CD14-positive monocyte (primary cell): ENCODE measurements at regions not wholly inside any gene's neighbourhood (a gene's known extent, or its start where the extent isn't known, plus 50 kb on each side); places are given as distances from the start of the nearest gene placed in this dataset.

Source experiments
- DNase-seq, 3 donors: peaks; one replicate each; pipeline ENCODE4 v3.0.0-alpha.2; 2011 to 2022
- H2AFZ ChIP-seq: 2 replicates; pipeline ENCODE4 v1.6.0; 2012; ENCODE audit warnings: mild to moderate bottlenecking, low read depth, low read length, inconsistent platforms; ENCODE audit not compliant: insufficient read depth, poor library complexity, severe bottlenecking
- H3K27ac ChIP-seq, 2 donors: 1 replicate in 1 of 2; 2 replicates in 1 of 2; pipeline ENCODE4 v1.5.1; 2012 to 2013; ENCODE audit warnings: low read length in 2 of 2, control low read depth in 1 of 2, inconsistent platforms in 1 of 2, low read depth in 1 of 2, mild to moderate bottlenecking in 1 of 2
- H3K27me3 ChIP-seq, 2 donors: one replicate each; pipeline versions ENCODE4 v1.6.0 to v1.6.1; 2011 to 2013; ENCODE audit warnings: low read length in 2 of 2; ENCODE audit not compliant: control insufficient read depth in 2 of 2, insufficient read depth in 2 of 2
- H3K36me3 ChIP-seq, 2 donors: replicated peaks in 1 of 2; 1 replicate in 1 of 2; 2 replicates in 1 of 2; pipeline versions ENCODE4 v1.5.1 to v1.6.1; 2012 to 2013; ENCODE audit warnings: low read length in 2 of 2, control low read depth in 1 of 2, inconsistent platforms in 1 of 2, mild to moderate bottlenecking in 1 of 2; ENCODE audit not compliant: insufficient read depth in 2 of 2, control insufficient read depth in 1 of 2
- H3K4me1 ChIP-seq, 2 donors: 1 replicate in 1 of 2; 2 replicates in 1 of 2; pipeline versions ENCODE4 v1.5.1 to v1.6.1; 2012 to 2013; ENCODE audit warnings: low read length in 2 of 2, control low read depth in 1 of 2, inconsistent platforms in 1 of 2, mild to moderate bottlenecking in 1 of 2, moderate library complexity in 1 of 2; ENCODE audit not compliant: insufficient read depth in 2 of 2, control insufficient read depth in 1 of 2
- H3K4me2 ChIP-seq: replicated peaks from 2 replicates; pipeline ENCODE3; 2012; ENCODE audit warnings: low read length, moderate library complexity, mild to moderate bottlenecking; ENCODE audit not compliant: poor library complexity, severe bottlenecking; ENCODE audit errors: extremely low read depth
- H3K4me3 ChIP-seq, 3 experiments: fragments of 200-600 bp in 1 of 3; sonication (generic) in 1 of 3; replicated peaks in 1 of 3; 1 replicate in 2 of 3; 2 replicates in 1 of 3; pipeline ENCODE4 v1.5.1; 2011 to 2013; ENCODE audit warnings: low read length in 3 of 3, mild to moderate bottlenecking in 3 of 3, control low read depth in 2 of 3, low read depth in 2 of 3, inconsistent platforms in 1 of 3, moderate library complexity in 1 of 3
- H3K79me2 ChIP-seq: 2 replicates; pipeline ENCODE4 v1.6.0; 2012; ENCODE audit warnings: mild to moderate bottlenecking, control low read depth, inconsistent platforms, low read length, moderate library complexity; ENCODE audit not compliant: insufficient read depth
- H3K9ac ChIP-seq: 2 replicates; pipeline ENCODE4 v1.6.0; 2017; ENCODE audit warnings: low read length, mild to moderate bottlenecking; ENCODE audit not compliant: insufficient read depth, poor library complexity, severe bottlenecking
- H3K9me3 ChIP-seq, 2 donors: replicated peaks in 1 of 2; 1 replicate in 1 of 2; 2 replicates in 1 of 2; pipeline versions ENCODE4 v1.5.1 to v1.6.1; 2012 to 2013; ENCODE audit warnings: low read length in 2 of 2, control low read depth in 1 of 2; ENCODE audit not compliant: control insufficient read depth in 1 of 2, insufficient read depth in 1 of 2
- H4K20me1 ChIP-seq: 2 replicates; pipeline ENCODE4 v1.6.0; 2012; ENCODE audit warnings: mild to moderate bottlenecking, low read length, control low read depth, moderate library complexity; ENCODE audit not compliant: insufficient read depth
- H3K27ac Mint-ChIP-seq, 7 donors: one replicate each; pipeline ENCODE4 v1.8.0; 2020; ENCODE audit warnings: mild to moderate bottlenecking in 7 of 7, mixed read lengths in 7 of 7, moderate library complexity in 6 of 7, inconsistent platforms in 2 of 7
- H3K27me3 Mint-ChIP-seq, 3 donors: one replicate each; pipeline ENCODE4 v1.8.0; 2021 to 2022; ENCODE audit warnings: low read depth in 3 of 3, mild to moderate bottlenecking in 3 of 3, mixed read lengths in 3 of 3, moderate library complexity in 3 of 3, inconsistent platforms in 1 of 3
- H3K36me3 Mint-ChIP-seq, 2 donors: one replicate each; pipeline ENCODE4 v1.8.0; 2020; ENCODE audit warnings: mixed read lengths in 2 of 2, inconsistent platforms in 1 of 2, mild to moderate bottlenecking in 1 of 2
- H3K4me1 Mint-ChIP-seq: one replicate; pipeline ENCODE4 v1.8.0; 2020; ENCODE audit warnings: mild to moderate bottlenecking, mixed read lengths
- H3K4me3 Mint-ChIP-seq, 2 donors: one replicate each; pipeline ENCODE4 v1.8.0; 2020; ENCODE audit warnings: mild to moderate bottlenecking in 2 of 2, mixed read lengths in 2 of 2, moderate library complexity in 1 of 2
- H3K9me3 Mint-ChIP-seq, 7 donors: one replicate each; pipeline ENCODE4 v1.8.0; 2020 to 2022; ENCODE audit warnings: mixed read lengths in 7 of 7, mild to moderate bottlenecking in 6 of 7, moderate library complexity in 6 of 7, inconsistent platforms in 2 of 7
- CTCF ChIP-seq: fragments of 200-600 bp; IDR thresholded peaks from one replicate; pipeline ENCODE4 v1.8.0; 2022; ENCODE audit warnings: antibody characterized with exemption, mild to moderate bottlenecking
- WGBS: methylation state at CpG from one replicate; pipeline ENCODE4 v1.1.5; 2013; ENCODE audit warnings: missing lambda C conversion rate; ENCODE audit not compliant: insufficient coverage; 5-methylcytosine and 5-hydroxymethylcytosine counted together
- intact Hi-C, 2 donors: fragments of 100-400 bp; cut with micrococcal nuclease; formaldehyde crosslinking; loops; one replicate each; pipeline versions ENCODE4 v1.15.0 to v1.15.1; 2023

- no peaks in the 10 kb centered on the region for H3K36me3 Mint-ChIP-seq
- WGBS: no CpG with 5 or more reads among the region's 1 CpG
- no peak for TF ChIP-seq CTCF
These were observed 222.8 kb downstream of the SPRY2 start for GRCh38 chr13:80118099-80118498.

GRCh38 chr13:80117515-80117914, 223.4 kb downstream of the SPRY2 start:
- intact Hi-C loops: no loop called here
- Histone ChIP-seq H3K4me3 (no peak overlapping the region), H3K9ac (no peak overlapping the region), H3K27ac (no peak overlapping the region), H3K27me3 (no peaks in the 10 kb centered on the region), H4K20me1 (no peaks in the 10 kb centered on the region), H3K9me3 (no peaks in the 10 kb centered on the region), H3K4me2 (no peak overlapping the region), H3K4me1 (no peaks in the 10 kb centered on the region), H2AFZ (no peak overlapping the region), H3K36me3 (no peaks in the 10 kb centered on the region), H3K79me2 (no peaks in the 10 kb centered on the region)
- WGBS: no CpG with 5 or more reads among the region's 2 CpGs
- Mint-ChIP-seq H3K4me3 (no peak overlapping the region), H3K36me3 (no peaks in the 10 kb centered on the region), H3K4me1 (no peaks in the 10 kb centered on the region), H3K27me3 (no peaks in the 10 kb centered on the region), H3K27ac (no peak overlapping the region), H3K9me3 (peaks cover 0 to 3% (median 0%) of the 10 kb centered on the region in 7 donors)
- no peak for TF ChIP-seq CTCF
- no peak for DNase-seq

More at GRCh38 chr13:80118099-80118498, 222.8 kb downstream of the SPRY2 start:
- no peak overlapping the region for H3K4me3 Mint-ChIP-seq
- no peaks in the 10 kb centered on the region for H3K4me1 Mint-ChIP-seq
- no peak for DNase-seq
- H3K9me3 Mint-ChIP-seq: peaks cover 0 to 3% (median 0%) of the 10 kb centered on the region in 7 donors
- H2AFZ ChIP-seq: no peak overlapping the region
- H3K27me3 Mint-ChIP-seq: no peaks in the 10 kb centered on the region
- no peak overlapping the region for H3K4me3 ChIP-seq
- H3K9me3 ChIP-seq: no peaks in the 10 kb centered on the region
- H3K36me3 ChIP-seq: no peaks in the 10 kb centered on the region
- no peak overlapping the region for H3K4me2 ChIP-seq
- H3K27me3 ChIP-seq: no peaks in the 10 kb centered on the region
- no peaks in the 10 kb centered on the region for H4K20me1 ChIP-seq
- no peaks in the 10 kb centered on the region for H3K79me2 ChIP-seq
- no peak overlapping the region for H3K9ac ChIP-seq
- H3K27ac ChIP-seq: no peak overlapping the region
- intact Hi-C loops: no loop called here
- no peaks in the 10 kb centered on the region for H3K4me1 ChIP-seq
- H3K27ac Mint-ChIP-seq: no peak overlapping the region
